NB4 (cell line): ENCODE measurements at regions not wholly inside any gene's neighbourhood (a gene's known extent, or its start where the extent isn't known, plus 50 kb on each side); places are given as distances from the start of the nearest gene placed in this dataset.

ENCODE experiments used
- CTCF ChIP-seq: IDR thresholded peaks from one replicate; pipeline ENCODE4 v1.5.1; 2012; ENCODE audit warnings: low read depth, low read length
- MAX ChIP-seq: IDR thresholded peaks from 2 replicates; pipeline ENCODE4 v1.6.1; 2011; ENCODE audit warnings: low read depth, low read length
- MYC ChIP-seq: IDR thresholded peaks from 2 replicates; pipeline ENCODE4 v1.6.1; 2011; ENCODE audit warnings: low read depth, low read length
- POLR2A ChIP-seq: IDR thresholded peaks from 2 replicates; pipeline ENCODE4 v1.6.1; 2011; ENCODE audit warnings: mild to moderate bottlenecking; ENCODE audit not compliant: insufficient read length; ENCODE audit errors: extremely low read depth

- no peak for TF ChIP-seq CTCF
- TF ChIP-seq POLR2A: no peak
- no peak for TF ChIP-seq MAX
- no peak for TF ChIP-seq MYC
Observed at GRCh38 chr3:5653426-5654143, 466.1 kb downstream of the EDEM1 start.
